Activated CD4-positive, alpha-beta memory T cell treated with anti-CD3 and anti-CD28 coated beads for 36 hours (primary cell): ENCODE measurements at regions not wholly inside any gene's neighbourhood (a gene's known extent, or its start where the extent isn't known, plus 50 kb on each side); places are given as distances from the start of the nearest gene placed in this dataset.

Source experiments
- CTCF ChIA-PET: fragments of 350-600 bp; sonication (Branson Sonifier 250); formaldehyde crosslinking; loops from one replicate; lab custom pipeline; 2021; ENCODE audit warnings: antibody characterized with exemption, inconsistent platforms; lab: Charles Lee
- POLR2A ChIA-PET: fragments of 350-600 bp; sonication (Branson Sonifier 250); formaldehyde crosslinking; loops from one replicate; lab custom pipeline; 2021; ENCODE audit warnings: antibody characterized with exemption; lab: Charles Lee
- DNase-seq: peaks from one replicate; pipeline ENCODE4 v3.0.0-alpha.2; 2020
- H3K27ac Mint-ChIP-seq: one replicate; pipeline ENCODE4 v1.8.0; 2021; ENCODE audit warnings: mixed read lengths
- H3K27me3 Mint-ChIP-seq: one replicate; pipeline ENCODE4 v1.8.0; 2021; ENCODE audit warnings: mixed read lengths
- H3K36me3 Mint-ChIP-seq: one replicate; pipeline ENCODE4 v1.8.0; 2021; ENCODE audit warnings: mixed read lengths
- H3K4me1 Mint-ChIP-seq: one replicate; pipeline ENCODE4 v1.8.0; 2021; ENCODE audit warnings: low read depth, mixed read lengths
- H3K4me3 Mint-ChIP-seq: one replicate; pipeline ENCODE4 v1.8.0; 2021; ENCODE audit warnings: mild to moderate bottlenecking, mixed read lengths
- H3K9me3 Mint-ChIP-seq: one replicate; pipeline ENCODE4 v1.8.0; 2021; ENCODE audit warnings: mixed read lengths
- intact Hi-C: fragments of 100-400 bp; cut with micrococcal nuclease; formaldehyde crosslinking; loops from one replicate; pipeline ENCODE4 v1.15.1; 2023

DNA sequence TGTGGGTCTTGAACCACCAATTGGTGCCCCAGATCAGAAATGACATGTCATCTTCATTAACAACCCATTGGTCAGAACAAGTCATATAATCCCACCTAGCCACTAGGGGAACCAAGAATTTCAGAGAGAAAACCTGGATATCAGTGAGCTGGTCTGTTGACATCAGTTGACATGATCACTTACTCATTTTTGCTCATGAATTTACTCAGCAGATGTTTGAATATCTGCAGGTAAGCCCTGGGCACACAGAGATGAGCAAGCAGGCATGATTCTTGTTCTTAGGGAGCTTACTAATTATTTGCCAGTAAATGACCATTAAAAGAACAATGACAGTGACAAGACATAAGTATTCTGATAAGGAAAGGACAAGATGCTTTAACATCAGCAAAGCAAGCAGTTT lies 64.3 kb upstream of the PLCL2 start:
- Mint-ChIP-seq H3K27ac (no peak overlapping the region), H3K27me3 (no peaks in the 10 kb centered on the region), H3K4me3 (no peak overlapping the region), H3K9me3 (peaks cover 12% of the 10 kb centered on the region), H3K4me1 (peaks cover 31% of the 10 kb centered on the region), H3K36me3 (peaks cover 5% of the 10 kb centered on the region)
- DNase-seq: no peak
- intact Hi-C loops: loop anchor here (5.0 kb wide), 1 partner anchor 332 kb away; no protein-coding TSS in a partner anchor
- ChIA-PET POLR2A (interaction anchor here (0.6 kb wide), 1 partner anchor 929 kb away, joined by 3 read pairs; no protein-coding TSS in a partner anchor), CTCF (interaction anchor here (0.8 kb wide), 1 partner anchor 64 kb away, joined by 3 read pairs; no protein-coding TSS in a partner anchor)

DNA sequence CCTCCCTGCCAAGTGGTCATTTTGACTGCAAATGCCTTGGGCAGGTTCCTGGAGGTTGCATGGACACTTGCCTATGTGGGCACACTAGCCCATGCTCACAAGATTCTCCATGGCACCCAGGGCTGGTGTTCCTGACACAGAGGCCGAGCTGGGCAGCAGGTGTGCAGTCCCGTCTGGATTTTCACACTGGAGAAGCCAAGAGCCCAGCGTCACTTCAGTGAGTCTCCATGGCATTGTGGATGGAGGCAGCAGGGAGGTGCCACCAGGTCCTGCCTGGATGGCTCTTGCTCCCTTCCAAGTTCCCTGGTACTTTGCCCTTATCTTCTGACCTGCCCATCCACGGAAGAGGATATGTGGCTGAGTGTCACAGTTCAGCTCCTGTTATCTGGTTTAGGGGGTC lies 63.7 kb upstream of the PLCL2 start:
- Mint-ChIP-seq H3K4me1 (peaks cover 29% of the 10 kb centered on the region), H3K4me3 (no peak overlapping the region), H3K36me3 (peaks cover 5% of the 10 kb centered on the region), H3K27me3 (no peaks in the 10 kb centered on the region), H3K9me3 (peaks cover 12% of the 10 kb centered on the region), H3K27ac (no peak overlapping the region)
- intact Hi-C loops: loop anchor here (5.0 kb wide), 1 partner anchor 331 kb away; no protein-coding TSS in a partner anchor
- ChIA-PET CTCF (interaction anchor here (0.8 kb wide), 1 partner anchor 63 kb away, joined by 3 read pairs; no protein-coding TSS in a partner anchor), POLR2A (interaction anchor here (0.6 kb wide), 1 partner anchor 928 kb away, joined by 3 read pairs; no protein-coding TSS in a partner anchor)
- DNase-seq: no peak

DNA sequence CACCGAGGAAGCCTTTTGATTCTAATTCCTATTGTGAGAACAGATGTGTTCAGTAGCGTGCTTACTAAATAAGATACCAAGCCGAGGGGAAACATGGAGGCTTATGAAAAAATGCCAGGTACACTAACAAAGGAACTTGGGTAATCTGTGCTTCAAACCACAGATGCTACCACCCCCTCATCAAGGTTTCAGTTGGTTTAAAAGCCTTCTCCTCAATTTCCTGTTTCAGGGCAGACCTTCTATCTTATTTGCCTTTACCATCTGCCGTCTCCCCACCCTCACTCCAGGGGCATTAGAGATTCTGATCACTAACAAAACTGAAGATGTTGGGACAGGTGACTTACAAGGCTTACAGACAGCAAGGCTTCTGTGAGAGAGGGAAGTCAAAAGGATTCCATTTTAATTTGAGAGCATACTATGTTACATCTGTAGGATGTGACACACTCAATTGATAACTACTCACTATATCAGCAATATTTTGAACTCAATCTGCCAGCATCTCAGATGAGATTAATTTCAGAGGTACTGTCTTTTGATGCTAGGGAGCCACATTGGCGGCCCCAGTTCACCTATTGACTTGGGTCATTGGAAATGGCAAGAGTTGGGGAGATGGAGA lies 60.6 kb upstream of the PLCL2 start:
- H3K36me3 Mint-ChIP-seq: no peaks in the 10 kb centered on the region
- ChIA-PET POLR2A (no interaction called here), CTCF (interaction anchor here (0.6 to 1.3 kb wide), 2 partner anchors 18 to 223 kb away, joined by 3 to 4 read pairs; no protein-coding TSS in a partner anchor)
- H3K27ac Mint-ChIP-seq: no peak overlapping the region
- H3K9me3 Mint-ChIP-seq: peaks cover 2% of the 10 kb centered on the region
- H3K4me3 Mint-ChIP-seq: no peak overlapping the region
- peak; percentile 42 for DNase-seq
- intact Hi-C loops: loop anchor here (1.0 to 5.0 kb wide), 6 partner anchors 18 to 409 kb away; no protein-coding TSS in a partner anchor
- peaks cover 31% of the 10 kb centered on the region for H3K4me1 Mint-ChIP-seq
- no peaks in the 10 kb centered on the region for H3K27me3 Mint-ChIP-seq

DNA sequence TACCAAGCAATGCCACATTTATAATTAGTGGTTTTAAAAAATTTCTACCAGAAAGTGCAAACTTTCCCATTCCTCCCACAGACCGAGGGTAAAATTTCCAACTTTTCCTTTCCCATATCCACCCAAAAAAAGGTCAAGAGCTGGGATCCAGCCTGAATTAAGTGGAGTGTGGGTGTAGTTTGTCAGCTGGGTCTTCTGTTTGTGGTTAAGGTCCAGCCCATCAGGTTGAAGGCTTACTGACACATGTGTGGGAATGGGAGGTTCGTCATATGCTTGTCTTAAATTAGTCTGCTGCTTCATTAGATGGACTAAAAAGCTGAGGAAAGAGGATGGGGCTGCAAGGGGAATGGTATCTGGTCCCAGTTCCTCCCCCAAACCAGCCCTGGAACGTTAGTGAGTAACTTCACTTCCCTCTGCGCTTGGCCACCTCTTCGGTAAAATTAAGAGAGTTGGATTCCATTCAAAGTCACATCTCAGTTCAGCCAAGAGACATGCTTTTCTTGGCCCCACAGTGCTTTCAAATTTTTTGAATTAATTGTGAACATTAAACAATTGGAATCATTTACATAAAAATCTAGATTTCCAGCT lies 59.0 kb upstream of the PLCL2 start:
- no peak overlapping the region for H3K27ac Mint-ChIP-seq
- intact Hi-C loops: loop anchor here (2.0 to 5.0 kb wide), 3 partner anchors 29 to 229 kb away; no protein-coding TSS in a partner anchor
- H3K4me1 Mint-ChIP-seq: peaks cover 25% of the 10 kb centered on the region
- H3K27me3 Mint-ChIP-seq: no peaks in the 10 kb centered on the region
- no peaks in the 10 kb centered on the region for H3K36me3 Mint-ChIP-seq
- CTCF ChIA-PET: interaction anchor here (1.1 kb wide), 1 partner anchor 229 kb away, joined by 5 read pairs; no protein-coding TSS in a partner anchor
- DNase-seq: no peak
- H3K9me3 Mint-ChIP-seq: no peaks in the 10 kb centered on the region
- POLR2A ChIA-PET: no interaction called here
- H3K4me3 Mint-ChIP-seq: no peak overlapping the region

DNA sequence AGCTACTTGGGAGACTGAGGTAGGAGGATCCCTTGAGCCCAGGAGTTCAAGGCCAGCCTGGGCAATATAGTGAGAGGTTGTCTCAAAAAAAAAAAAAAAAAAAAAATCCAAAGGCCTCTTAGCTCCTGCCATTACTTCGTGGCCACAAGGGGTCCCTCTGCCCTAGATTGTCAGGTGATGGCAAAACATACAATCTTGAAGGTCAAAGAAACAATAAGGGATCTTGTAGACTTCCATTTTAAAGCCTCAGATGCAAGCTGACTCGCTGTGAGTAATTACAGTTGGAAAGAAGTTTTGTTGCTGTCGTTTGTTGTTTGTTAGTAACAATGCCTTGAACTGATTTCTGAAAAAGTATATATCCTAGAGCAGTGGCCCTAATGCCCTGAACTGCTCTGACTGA lies 55.9 kb upstream of the PLCL2 start:
- DNase-seq: peak; percentile 71
- no peaks in the 10 kb centered on the region for H3K27me3 Mint-ChIP-seq
- POLR2A ChIA-PET: no interaction called here
- H3K36me3 Mint-ChIP-seq: no peaks in the 10 kb centered on the region
- no peak overlapping the region for H3K27ac Mint-ChIP-seq
- intact Hi-C loops: loop anchor here (1.0 to 5.0 kb wide), 2 partner anchors 208 to 404 kb away; no protein-coding TSS in a partner anchor
- H3K4me3 Mint-ChIP-seq: no peak overlapping the region
- CTCF ChIA-PET: interaction anchor here (0.7 to 2.4 kb wide), 10 partner anchors 9 to 403 kb away, joined by 3 to 10 read pairs (median 3); partner anchors contain the start of gene PLCL2
- peaks cover 15% of the 10 kb centered on the region for H3K4me1 Mint-ChIP-seq
- H3K9me3 Mint-ChIP-seq: no peaks in the 10 kb centered on the region

DNA sequence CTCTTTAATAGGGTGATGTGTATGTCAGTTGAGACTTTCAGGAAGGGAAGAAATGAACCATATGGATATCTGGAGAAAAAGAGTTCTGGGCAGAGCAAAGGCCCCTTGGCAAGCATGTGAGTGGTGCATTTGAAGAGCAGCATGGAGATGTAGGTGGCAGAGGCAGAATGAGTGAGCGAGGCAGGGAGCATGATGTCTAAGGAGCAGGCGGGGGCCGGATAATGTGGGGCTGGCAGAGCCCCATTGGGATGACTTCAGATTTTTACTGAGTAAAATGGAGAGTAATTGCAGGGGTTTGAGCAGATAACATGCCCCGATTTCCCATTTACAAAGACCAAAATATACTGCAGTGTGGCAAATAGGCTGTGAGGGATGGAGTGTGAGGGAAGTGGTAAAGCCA lies 52.9 kb upstream of the PLCL2 start:
- peaks cover 4% of the 10 kb centered on the region for H3K4me1 Mint-ChIP-seq
- no peak for DNase-seq
- H3K36me3 Mint-ChIP-seq: no peaks in the 10 kb centered on the region
- no peaks in the 10 kb centered on the region for H3K27me3 Mint-ChIP-seq
- no peak overlapping the region for H3K27ac Mint-ChIP-seq
- no peak overlapping the region for H3K4me3 Mint-ChIP-seq
- POLR2A ChIA-PET: no interaction called here
- CTCF ChIA-PET: no interaction called here
- no peaks in the 10 kb centered on the region for H3K9me3 Mint-ChIP-seq
- intact Hi-C loops: no loop called here

DNA sequence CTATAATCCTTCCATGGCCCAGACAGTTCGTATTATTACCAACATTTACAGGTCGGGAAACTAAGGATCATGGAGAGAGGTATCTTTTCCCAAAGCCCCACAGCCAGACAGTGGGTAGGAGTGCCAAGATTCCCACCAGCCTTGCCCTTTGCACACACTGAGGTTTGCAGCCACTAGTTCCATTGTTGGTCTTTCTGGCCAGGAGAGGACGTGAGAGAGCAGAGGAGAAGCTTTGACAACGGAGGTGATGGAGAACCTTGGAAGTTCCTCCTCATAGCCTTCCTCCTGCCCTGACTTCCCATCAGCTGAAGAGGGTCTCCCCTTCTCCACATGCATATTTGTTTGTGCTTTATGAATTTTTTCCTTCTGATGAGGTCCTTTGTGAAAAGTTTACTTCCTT lies 50.5 kb upstream of the PLCL2 start:
- ChIA-PET POLR2A (no interaction called here), CTCF (no interaction called here)

DNA sequence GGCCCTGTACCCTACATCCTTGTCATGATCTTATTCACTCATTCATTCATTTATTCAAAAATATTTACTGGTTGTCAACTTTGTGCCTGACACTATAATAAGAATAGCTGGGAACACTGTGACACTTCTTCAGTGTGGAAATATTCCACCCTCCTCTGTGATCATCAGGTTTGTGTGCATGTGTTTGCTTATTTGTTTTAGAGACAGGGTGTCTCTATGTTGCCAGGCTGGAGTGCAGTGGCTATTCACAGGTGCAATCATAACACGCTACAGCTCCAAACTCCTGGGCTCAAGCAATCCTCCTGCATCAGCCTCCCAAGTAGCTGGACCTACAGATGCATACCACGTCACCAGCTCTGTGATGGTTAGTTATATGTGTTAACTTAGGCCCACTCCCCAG lies 50.0 kb upstream of the PLCL2 start:
- Mint-ChIP-seq H3K27me3 (no peaks in the 10 kb centered on the region), H3K27ac (no peak overlapping the region), H3K36me3 (no peaks in the 10 kb centered on the region), H3K4me1 (peaks cover 27% of the 10 kb centered on the region), H3K4me3 (no peak overlapping the region), H3K9me3 (no peaks in the 10 kb centered on the region)
- ChIA-PET CTCF (no interaction called here), POLR2A (no interaction called here)
- DNase-seq: no peak
- intact Hi-C loops: no loop called here

More for the DNA sequence above, 50.5 kb upstream of the PLCL2 start:
- Mint-ChIP-seq H3K27me3 (no peaks in the 10 kb centered on the region), H3K4me3 (no peak overlapping the region), H3K27ac (no peak overlapping the region), H3K9me3 (no peaks in the 10 kb centered on the region), H3K4me1 (peaks cover 21% of the 10 kb centered on the region), H3K36me3 (no peaks in the 10 kb centered on the region)
- no peak for DNase-seq
- intact Hi-C loops: no loop called here
